GM12878 (cell line): ENCODE measurements at regions not wholly inside any gene's neighbourhood (a gene's known extent, or its start where the extent isn't known, plus 50 kb on each side); places are given as distances from the start of the nearest gene placed in this dataset.
A peak's percentile ranks its signal among the peaks of the same experiment; 100 is the strongest.

Source experiments
- ASH2L ChIP-seq: fragments of 300-600, 200-600 bp; sonication (generic); IDR thresholded peaks from 2 replicates; pipeline ENCODE4 v1.6.1; 2017; ENCODE audit warnings: low read depth, mild to moderate bottlenecking, borderline replicate concordance
- ATF2 ChIP-seq: IDR thresholded peaks from 2 replicates; pipeline ENCODE4 v1.6.1; 2012; ENCODE audit warnings: low read length, inconsistent platforms
- BCL3 ChIP-seq: IDR thresholded peaks from 2 replicates; pipeline ENCODE4 v1.6.1; 2011; ENCODE audit warnings: borderline replicate concordance, low read depth, mild to moderate bottlenecking, moderate library complexity, low read length; ENCODE audit not compliant: insufficient read depth, poor library complexity, severe bottlenecking
- BRCA1 ChIP-seq: IDR thresholded peaks from 2 replicates; pipeline ENCODE4 v1.6.1; 2011; ENCODE audit warnings: low read depth, low read length, improper control_type of control experiment
- CEBPB ChIP-seq, 2 experiments: fragments of 150-350 bp in 1 of 2; IDR thresholded peaks; 2 replicates each; pipeline ENCODE4 v1.6.1; 2012 to 2014; ENCODE audit warnings: low read depth in 2 of 2, low read length in 2 of 2, borderline replicate concordance in 1 of 2, inconsistent platforms in 1 of 2
- HCFC1 ChIP-seq: fragments of 150-350 bp; IDR thresholded peaks from 2 replicates; pipeline ENCODE4 v1.6.1; 2014; ENCODE audit warnings: low read length
- MEF2A ChIP-seq: IDR thresholded peaks from 2 replicates; pipeline ENCODE4 v1.6.1; 2011; ENCODE audit warnings: low read depth, mild to moderate bottlenecking, low read length, moderate library complexity; ENCODE audit not compliant: insufficient read depth
- MXI1 ChIP-seq: fragments of 150-350 bp; IDR thresholded peaks from 2 replicates; pipeline ENCODE4 v1.6.1; 2011; ENCODE audit warnings: low read depth, mild to moderate bottlenecking, inconsistent platforms, low read length, improper control_type of control experiment
- MYB ChIP-seq: fragments of 150-350 bp; IDR thresholded peaks from 2 replicates; pipeline ENCODE4 v1.6.1; 2014; ENCODE audit warnings: mild to moderate bottlenecking, low read depth, low read length, borderline replicate concordance
- MYC ChIP-seq: IDR thresholded peaks from 2 replicates; pipeline ENCODE4 v1.6.1; 2011; ENCODE audit warnings: mild to moderate bottlenecking, low read length, moderate library complexity, inconsistent platforms; ENCODE audit not compliant: insufficient read depth, insufficient replicate concordance, insufficient read length, severe bottlenecking
- NFIC ChIP-seq: IDR thresholded peaks from 2 replicates; pipeline ENCODE4 v1.6.1; 2012; ENCODE audit warnings: low read depth, mild to moderate bottlenecking, inconsistent platforms, low read length, moderate library complexity
- NR2F1 ChIP-seq: fragments of 450-650 bp; conservative IDR thresholded peaks from 2 replicates; pipeline ENCODE4 v1.6.1; 2017; ENCODE audit warnings: mild to moderate bottlenecking
- POLR2AphosphoS2 ChIP-seq: IDR thresholded peaks from 2 replicates; pipeline ENCODE4 v1.6.1; 2011; ENCODE audit warnings: low read depth, mild to moderate bottlenecking, low read length, improper control_type of control experiment, moderate library complexity
- POLR2AphosphoS5 ChIP-seq: IDR thresholded peaks from 2 replicates; pipeline ENCODE4 v1.6.1; 2011; ENCODE audit warnings: mild to moderate bottlenecking, low read length, inconsistent platforms
- PRDM15 ChIP-seq: fragments of 450-650 bp; formaldehyde crosslinking; IDR thresholded peaks from 2 replicates; pipeline ENCODE4 v1.4.0; 2020; ENCODE audit warnings: mild to moderate bottlenecking, moderate library complexity
- RAD51 ChIP-seq: fragments of 450-650 bp; IDR thresholded peaks from 2 replicates; pipeline ENCODE4 v1.6.1; 2016; ENCODE audit warnings: moderate library complexity, mild to moderate bottlenecking, inconsistent platforms
- SPI1 ChIP-seq: IDR thresholded peaks from 2 replicates; pipeline ENCODE4 v1.6.1; 2011; ENCODE audit warnings: low read depth, mild to moderate bottlenecking, low read length, moderate library complexity, borderline replicate concordance; ENCODE audit not compliant: insufficient read depth
- SREBF1 ChIP-seq: IDR thresholded peaks from 2 replicates; pipeline ENCODE4 v1.6.1; 2012; ENCODE audit warnings: mild to moderate bottlenecking, low read length
- SUZ12 ChIP-seq: fragments of 200-600 bp; sonication (generic); IDR thresholded peaks from one replicate; pipeline ENCODE4 v1.6.1; 2018; ENCODE audit warnings: antibody characterized with exemption, mild to moderate bottlenecking; ENCODE audit not compliant: unreplicated experiment
- TF ChIP-seq, protein P1 (sequence below): fragments of 450-650 bp; IDR thresholded peaks from 2 replicates; pipeline ENCODE4 v1.6.1; 2018; ENCODE audit warnings: mild to moderate bottlenecking, low read depth, moderate library complexity; ENCODE audit not compliant: partially characterized antibody

GRCh38 chr11:95337175-95337957 is 106.4 kb upstream of the SESN3 start (continued):
- TF ChIP-seq POLR2AphosphoS5 (no peak), BCL3 (no peak), BRCA1 (no peak), MXI1 (no peak), SREBF1 (no peak), SUZ12 (no peak), ASH2L (no peak), PRDM15 (CRISPR knock-in tag) (no peak), NFIC (peak; percentile 67; the same call in 1 of the 2 replicates), CEBPB (IDR thresholded peaks at IDR 0.05; ENCODE audit: borderline replicate concordance in 1 of 2, low read depth in 2 of 2, low read length in 2 of 2) (no peak), HCFC1 (no peak), POLR2AphosphoS2 (no peak), NR2F1 (no peak), RAD51 (no peak), MYC (no peak), MYB (no peak), SPI1 (no peak), MEF2A (no peak), ATF2 (no peak)
- TF ChIP-seq, protein P1, sequence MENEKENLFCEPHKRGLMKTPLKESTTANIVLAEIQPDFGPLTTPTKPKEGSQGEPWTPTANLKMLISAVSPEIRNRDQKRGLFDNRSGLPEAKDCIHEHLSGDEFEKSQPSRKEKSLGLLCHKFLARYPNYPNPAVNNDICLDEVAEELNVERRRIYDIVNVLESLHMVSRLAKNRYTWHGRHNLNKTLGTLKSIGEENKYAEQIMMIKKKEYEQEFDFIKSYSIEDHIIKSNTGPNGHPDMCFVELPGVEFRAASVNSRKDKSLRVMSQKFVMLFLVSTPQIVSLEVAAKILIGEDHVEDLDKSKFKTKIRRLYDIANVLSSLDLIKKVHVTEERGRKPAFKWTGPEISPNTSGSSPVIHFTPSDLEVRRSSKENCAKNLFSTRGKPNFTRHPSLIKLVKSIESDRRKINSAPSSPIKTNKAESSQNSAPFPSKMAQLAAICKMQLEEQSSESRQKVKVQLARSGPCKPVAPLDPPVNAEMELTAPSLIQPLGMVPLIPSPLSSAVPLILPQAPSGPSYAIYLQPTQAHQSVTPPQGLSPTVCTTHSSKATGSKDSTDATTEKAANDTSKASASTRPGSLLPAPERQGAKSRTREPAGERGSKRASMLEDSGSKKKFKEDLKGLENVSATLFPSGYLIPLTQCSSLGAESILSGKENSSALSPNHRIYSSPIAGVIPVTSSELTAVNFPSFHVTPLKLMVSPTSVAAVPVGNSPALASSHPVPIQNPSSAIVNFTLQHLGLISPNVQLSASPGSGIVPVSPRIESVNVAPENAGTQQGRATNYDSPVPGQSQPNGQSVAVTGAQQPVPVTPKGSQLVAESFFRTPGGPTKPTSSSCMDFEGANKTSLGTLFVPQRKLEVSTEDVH: no peak
